ENCODE measurements at regions not wholly inside any gene's neighbourhood (a gene's known extent, or its start where the extent isn't known, plus 50 kb on each side); places are given as distances from the start of the nearest gene placed in this dataset.

DNA sequence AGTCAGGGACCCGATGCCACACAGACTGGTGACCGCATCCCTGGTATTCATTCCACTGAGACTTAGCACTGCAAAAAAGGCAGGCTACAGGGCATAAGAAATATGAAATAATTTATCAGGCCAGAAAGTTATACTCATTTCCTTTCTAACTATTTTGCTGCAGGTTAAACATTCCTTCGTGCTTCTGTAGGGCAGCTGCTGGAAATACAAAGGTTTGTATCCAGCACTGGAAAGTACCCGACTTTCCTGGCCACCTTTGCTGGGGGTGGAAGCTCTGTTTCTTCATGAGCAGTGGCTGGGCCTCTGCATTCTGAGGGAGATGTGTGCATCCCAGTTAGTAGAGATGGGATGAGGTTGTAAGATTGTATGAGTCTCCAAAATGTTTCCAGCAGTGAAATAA is 478.6 kb upstream of the WWC1 start:
- CTCF ChIA-PET (ENCODE audit: unreplicated experiment): no interaction called here
- no peaks in the 10 kb centered on the region for H3K9me3 ChIP-seq (ENCODE audit: low read length)
- H3K4me3 ChIP-seq (ENCODE audit: low read depth, low read length, poor library complexity, severe bottlenecking): no peak overlapping the region
- H4K20me1 ChIP-seq (ENCODE audit: insufficient read depth, low read length): no peaks in the 10 kb centered on the region
- no peaks in the 10 kb centered on the region for H3K9me2 ChIP-seq (ENCODE audit: insufficient read depth, low read length)
- no peak overlapping the region for H3K4me2 ChIP-seq (ENCODE audit: low read length)
- no peak for DNase-seq (ENCODE audit: low spot score)
- no peak overlapping the region for H2AFZ ChIP-seq (ENCODE audit: low read length)
- H3K27ac ChIP-seq (ENCODE audit: low read depth, low read length, poor library complexity, severe bottlenecking): no peak overlapping the region
- BruUV-seq (replicated peaks): no TSS peak
- H3K4me1 ChIP-seq (ENCODE audit: insufficient read depth, low read length, poor library complexity, severe bottlenecking): no peaks in the 10 kb centered on the region
- TF ChIP-seq, protein P1, sequence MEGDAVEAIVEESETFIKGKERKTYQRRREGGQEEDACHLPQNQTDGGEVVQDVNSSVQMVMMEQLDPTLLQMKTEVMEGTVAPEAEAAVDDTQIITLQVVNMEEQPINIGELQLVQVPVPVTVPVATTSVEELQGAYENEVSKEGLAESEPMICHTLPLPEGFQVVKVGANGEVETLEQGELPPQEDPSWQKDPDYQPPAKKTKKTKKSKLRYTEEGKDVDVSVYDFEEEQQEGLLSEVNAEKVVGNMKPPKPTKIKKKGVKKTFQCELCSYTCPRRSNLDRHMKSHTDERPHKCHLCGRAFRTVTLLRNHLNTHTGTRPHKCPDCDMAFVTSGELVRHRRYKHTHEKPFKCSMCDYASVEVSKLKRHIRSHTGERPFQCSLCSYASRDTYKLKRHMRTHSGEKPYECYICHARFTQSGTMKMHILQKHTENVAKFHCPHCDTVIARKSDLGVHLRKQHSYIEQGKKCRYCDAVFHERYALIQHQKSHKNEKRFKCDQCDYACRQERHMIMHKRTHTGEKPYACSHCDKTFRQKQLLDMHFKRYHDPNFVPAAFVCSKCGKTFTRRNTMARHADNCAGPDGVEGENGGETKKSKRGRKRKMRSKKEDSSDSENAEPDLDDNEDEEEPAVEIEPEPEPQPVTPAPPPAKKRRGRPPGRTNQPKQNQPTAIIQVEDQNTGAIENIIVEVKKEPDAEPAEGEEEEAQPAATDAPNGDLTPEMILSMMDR (conservative IDR thresholded peaks at IDR 0.05; ENCODE audit: low read length): no peak
- TF ChIP-seq EZH2phosphoT487 (IDR thresholded peaks at IDR 0.05; ENCODE audit: borderline replicate concordance, low read depth, low read length): no peak
- intact Hi-C loops (cut with micrococcal nuclease; ENCODE audit: unreplicated experiment): no loop called here
- H3K79me2 ChIP-seq (ENCODE audit: insufficient read depth, low read depth, low read length): no peaks in the 10 kb centered on the region
- H3K36me3 ChIP-seq (ENCODE audit: insufficient read depth, low read length): no peaks in the 10 kb centered on the region
- POLR2A ChIA-PET: no interaction called here

DNA sequence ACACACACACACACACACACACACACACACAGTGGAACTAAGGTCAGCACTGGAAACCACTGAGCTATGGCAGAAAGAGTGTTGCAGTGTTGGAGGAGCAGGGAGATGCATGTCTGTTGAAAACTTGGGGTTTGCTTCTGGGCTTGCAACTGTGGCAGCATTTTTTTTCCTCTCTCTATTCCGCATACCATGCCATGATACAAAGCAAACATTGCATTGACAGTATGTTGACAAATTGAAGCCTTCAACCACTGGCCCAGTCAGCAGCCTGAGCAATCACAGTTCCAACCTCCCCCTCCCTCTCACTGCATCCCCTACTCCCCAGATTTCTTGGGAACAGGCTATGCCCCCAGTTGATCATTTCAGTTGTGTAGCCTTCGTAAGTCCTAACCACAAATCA is 478.1 kb upstream of the WWC1 start:
- DNase-seq (ENCODE audit: low spot score): no peak
- H3K27ac ChIP-seq (ENCODE audit: low read depth, low read length, poor library complexity, severe bottlenecking): no peak overlapping the region
- H4K20me1 ChIP-seq (ENCODE audit: insufficient read depth, low read length): no peaks in the 10 kb centered on the region
- intact Hi-C loops (cut with micrococcal nuclease; ENCODE audit: unreplicated experiment): no loop called here
- no peak overlapping the region for H2AFZ ChIP-seq (ENCODE audit: low read length)
- TF ChIP-seq, protein P1 (conservative IDR thresholded peaks at IDR 0.05; ENCODE audit: low read length): no peak
- TF ChIP-seq EZH2phosphoT487 (IDR thresholded peaks at IDR 0.05; ENCODE audit: borderline replicate concordance, low read depth, low read length): no peak
- H3K9me2 ChIP-seq (ENCODE audit: insufficient read depth, low read length): no peaks in the 10 kb centered on the region
- no TSS peak for BruUV-seq (replicated peaks)
- no peaks in the 10 kb centered on the region for H3K79me2 ChIP-seq (ENCODE audit: insufficient read depth, low read depth, low read length)
- CTCF ChIA-PET (ENCODE audit: unreplicated experiment): no interaction called here
- H3K4me2 ChIP-seq (ENCODE audit: low read length): no peak overlapping the region
- no peaks in the 10 kb centered on the region for H3K4me1 ChIP-seq (ENCODE audit: insufficient read depth, low read length, poor library complexity, severe bottlenecking)
- no peak overlapping the region for H3K4me3 ChIP-seq (ENCODE audit: low read depth, low read length, poor library complexity, severe bottlenecking)
- H3K9me3 ChIP-seq (ENCODE audit: low read length): no peaks in the 10 kb centered on the region
- POLR2A ChIA-PET: no interaction called here
- H3K36me3 ChIP-seq (ENCODE audit: insufficient read depth, low read length): no peaks in the 10 kb centered on the region

DNA sequence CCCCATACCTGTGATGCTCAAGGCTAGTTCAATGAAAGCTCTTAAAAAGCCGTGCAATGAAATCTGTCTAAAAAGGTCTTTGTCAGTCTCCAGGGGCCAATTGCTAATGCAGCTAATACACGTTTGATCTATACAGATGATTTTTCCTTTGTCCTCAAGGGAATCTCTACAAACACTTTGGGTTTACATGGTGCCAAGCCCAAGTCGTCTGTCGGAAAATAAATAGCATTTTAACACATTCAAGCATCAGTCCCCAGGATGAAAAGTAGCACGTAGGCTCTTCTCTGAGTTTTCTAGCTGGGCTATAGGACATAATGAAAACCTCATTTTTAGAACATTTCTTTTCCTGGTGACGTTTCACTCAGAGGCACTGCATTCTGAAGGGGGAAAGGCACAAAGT is 477.4 kb upstream of the WWC1 start:
- ChIA-PET POLR2A (no interaction called here), CTCF (ENCODE audit: unreplicated experiment) (no interaction called here)
- DNase-seq (ENCODE audit: low spot score): no peak
- H3K9me2 ChIP-seq (ENCODE audit: insufficient read depth, low read length): no peaks in the 10 kb centered on the region
- intact Hi-C loops (cut with micrococcal nuclease; ENCODE audit: unreplicated experiment): no loop called here
- H4K20me1 ChIP-seq (ENCODE audit: insufficient read depth, low read length): no peaks in the 10 kb centered on the region
- H3K4me2 ChIP-seq (ENCODE audit: low read length): no peak overlapping the region
- TF ChIP-seq, protein P1 (conservative IDR thresholded peaks at IDR 0.05; ENCODE audit: low read length): no peak
- TF ChIP-seq EZH2phosphoT487 (IDR thresholded peaks at IDR 0.05; ENCODE audit: borderline replicate concordance, low read depth, low read length): no peak
- H2AFZ ChIP-seq (ENCODE audit: low read length): no peak overlapping the region
- H3K27ac ChIP-seq (ENCODE audit: low read depth, low read length, poor library complexity, severe bottlenecking): no peak overlapping the region
- H3K79me2 ChIP-seq (ENCODE audit: insufficient read depth, low read depth, low read length): no peaks in the 10 kb centered on the region
- H3K9me3 ChIP-seq (ENCODE audit: low read length): no peaks in the 10 kb centered on the region
- no peaks in the 10 kb centered on the region for H3K36me3 ChIP-seq (ENCODE audit: insufficient read depth, low read length)
- H3K4me1 ChIP-seq (ENCODE audit: insufficient read depth, low read length, poor library complexity, severe bottlenecking): no peaks in the 10 kb centered on the region
- H3K4me3 ChIP-seq (ENCODE audit: low read depth, low read length, poor library complexity, severe bottlenecking): no peak overlapping the region
- BruUV-seq (replicated peaks): no TSS peak
